ENCODE measurements at regions not wholly inside any gene's neighbourhood (a gene's known extent, or its start where the extent isn't known, plus 50 kb on each side); places are given as distances from the start of the nearest gene placed in this dataset.

DNA sequence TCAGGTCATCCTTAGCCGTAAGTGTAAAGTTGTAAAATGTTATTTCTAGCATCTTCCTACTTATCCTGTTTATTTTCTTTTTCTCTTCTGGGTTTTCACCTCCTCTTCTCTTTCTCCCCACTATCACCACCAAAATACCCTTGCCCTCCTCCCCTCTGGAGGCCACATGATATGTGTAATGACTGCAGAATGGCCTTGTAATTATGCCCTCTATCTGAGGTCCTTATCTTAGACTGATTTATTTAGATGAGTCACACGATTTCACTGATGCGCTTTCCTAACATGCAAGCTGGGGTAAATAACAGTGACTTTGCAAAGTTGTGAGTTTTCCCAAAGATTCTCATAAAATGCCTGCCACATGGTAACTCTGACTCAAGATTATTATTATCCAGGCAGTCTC, 231.8 kb upstream of the GPRIN3 start:
- TF ChIP-seq FOXK2 (IDR thresholded peaks at IDR 0.05) (no peak), ZNF384 (IDR thresholded peaks at IDR 0.05) (no peak), ELF4 (IDR thresholded peaks at IDR 0.05) (no peak), SP1 (IDR thresholded peaks at IDR 0.05) (no peak), SUZ12 (IDR thresholded peaks at IDR 0.05) (no peak), FOXM1 (IDR thresholded peaks at IDR 0.05; ENCODE audit: borderline replicate concordance) (no peak), ARNT (IDR thresholded peaks at IDR 0.05) (no peak), HDGF (IDR thresholded peaks at IDR 0.05; ENCODE audit: borderline replicate concordance) (no peak), NFRKB (IDR thresholded peaks at IDR 0.05) (no peak), FOXA1 (IDR thresholded peaks at IDR 0.05) (no peak), CTBP1 (IDR thresholded peaks at IDR 0.05; ENCODE audit: borderline replicate concordance) (no peak), LEF1 (IDR thresholded peaks at IDR 0.05; ENCODE audit: borderline replicate concordance) (no peak)
- TF ChIP-seq, protein P1, sequence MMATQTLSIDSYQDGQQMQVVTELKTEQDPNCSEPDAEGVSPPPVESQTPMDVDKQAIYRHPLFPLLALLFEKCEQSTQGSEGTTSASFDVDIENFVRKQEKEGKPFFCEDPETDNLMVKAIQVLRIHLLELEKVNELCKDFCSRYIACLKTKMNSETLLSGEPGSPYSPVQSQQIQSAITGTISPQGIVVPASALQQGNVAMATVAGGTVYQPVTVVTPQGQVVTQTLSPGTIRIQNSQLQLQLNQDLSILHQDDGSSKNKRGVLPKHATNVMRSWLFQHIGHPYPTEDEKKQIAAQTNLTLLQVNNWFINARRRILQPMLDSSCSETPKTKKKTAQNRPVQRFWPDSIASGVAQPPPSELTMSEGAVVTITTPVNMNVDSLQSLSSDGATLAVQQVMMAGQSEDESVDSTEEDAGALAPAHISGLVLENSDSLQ (IDR thresholded peaks at IDR 0.05): no peak
